Astrocyte of the spinal cord (primary cell): ENCODE measurements at regions not wholly inside any gene's neighbourhood (a gene's known extent, or its start where the extent isn't known, plus 50 kb on each side); places are given as distances from the start of the nearest gene placed in this dataset.

Experiments used
- DNase-seq: peaks from one replicate; pipeline ENCODE4 v3.0.0; 2011; ENCODE audit warnings: low read depth, low spot score
- H3K4me3 ChIP-seq: 2 replicates; pipeline ENCODE4 v1.5.1; 2011; ENCODE audit warnings: low read depth, mild to moderate bottlenecking, low read length, moderate library complexity
- in situ Hi-C: cut with HindIII; loops from 2 replicates; pipeline ENCODE4 v1.10.0; 2017; ENCODE audit warnings: low sequenced_read_pairs
- TF ChIP-seq, protein P1 (sequence below): IDR thresholded peaks from 2 replicates; pipeline ENCODE4 v1.5.1; 2012; ENCODE audit warnings: low read depth, mild to moderate bottlenecking, low read length, inconsistent platforms

DNA sequence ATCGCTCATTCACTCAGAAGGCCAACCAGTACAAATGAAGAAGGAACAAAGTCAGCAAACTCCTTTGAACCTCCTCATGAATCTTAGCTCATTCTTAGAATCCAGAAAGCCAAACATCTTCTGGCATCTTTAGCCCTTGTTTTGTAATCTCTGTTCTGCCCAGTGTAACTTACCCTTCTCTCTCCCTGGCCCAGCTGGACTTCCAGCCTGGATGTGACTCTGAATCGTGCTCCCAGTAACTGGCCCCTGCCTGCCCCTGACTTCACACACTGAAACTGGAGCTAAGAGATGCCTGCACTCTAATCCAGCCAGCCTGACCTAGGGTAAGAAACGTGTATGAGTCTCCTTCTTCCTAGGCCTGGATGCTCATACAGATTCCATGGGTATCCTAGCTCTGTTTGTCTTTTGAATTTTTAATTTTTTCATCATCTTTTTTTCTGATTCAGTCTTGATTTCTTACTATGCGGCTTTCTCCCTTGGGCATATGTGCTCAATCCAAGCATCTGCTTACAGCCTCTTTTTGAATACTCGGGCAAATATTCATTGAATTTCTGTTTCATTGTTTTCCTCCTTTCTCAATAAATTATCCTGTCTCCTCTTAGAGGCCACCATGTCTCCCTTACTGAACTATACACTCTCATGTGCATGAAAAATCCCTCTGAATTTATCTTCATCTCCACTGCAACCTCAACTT lies 845.6 kb upstream of the AUTS2 start:
- H3K4me3 ChIP-seq = no peak overlapping the region
- no peak for DNase-seq
- TF ChIP-seq, protein P1, sequence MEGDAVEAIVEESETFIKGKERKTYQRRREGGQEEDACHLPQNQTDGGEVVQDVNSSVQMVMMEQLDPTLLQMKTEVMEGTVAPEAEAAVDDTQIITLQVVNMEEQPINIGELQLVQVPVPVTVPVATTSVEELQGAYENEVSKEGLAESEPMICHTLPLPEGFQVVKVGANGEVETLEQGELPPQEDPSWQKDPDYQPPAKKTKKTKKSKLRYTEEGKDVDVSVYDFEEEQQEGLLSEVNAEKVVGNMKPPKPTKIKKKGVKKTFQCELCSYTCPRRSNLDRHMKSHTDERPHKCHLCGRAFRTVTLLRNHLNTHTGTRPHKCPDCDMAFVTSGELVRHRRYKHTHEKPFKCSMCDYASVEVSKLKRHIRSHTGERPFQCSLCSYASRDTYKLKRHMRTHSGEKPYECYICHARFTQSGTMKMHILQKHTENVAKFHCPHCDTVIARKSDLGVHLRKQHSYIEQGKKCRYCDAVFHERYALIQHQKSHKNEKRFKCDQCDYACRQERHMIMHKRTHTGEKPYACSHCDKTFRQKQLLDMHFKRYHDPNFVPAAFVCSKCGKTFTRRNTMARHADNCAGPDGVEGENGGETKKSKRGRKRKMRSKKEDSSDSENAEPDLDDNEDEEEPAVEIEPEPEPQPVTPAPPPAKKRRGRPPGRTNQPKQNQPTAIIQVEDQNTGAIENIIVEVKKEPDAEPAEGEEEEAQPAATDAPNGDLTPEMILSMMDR = no peak
- in situ Hi-C loops = no loop called here

DNA sequence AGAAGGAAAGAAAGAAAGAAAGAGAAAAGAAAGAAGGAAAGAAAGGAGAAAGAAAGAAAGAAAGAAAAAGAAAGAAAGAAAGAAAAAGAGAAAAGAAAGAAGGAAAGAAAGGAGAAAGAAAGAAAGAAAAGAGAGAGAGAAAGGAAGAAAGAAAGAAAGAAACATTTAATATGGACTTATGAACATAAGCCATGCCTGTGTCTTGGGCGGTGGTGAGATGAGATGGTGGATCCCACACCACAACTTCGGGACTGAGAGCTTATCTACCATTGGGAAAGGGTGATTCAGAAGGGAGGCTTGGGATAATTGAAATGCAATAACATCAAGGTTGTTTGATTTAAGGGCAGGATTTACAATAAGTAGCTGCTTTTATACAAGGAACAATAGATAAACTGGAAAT lies 843.9 kb upstream of the AUTS2 start:
- H3K4me3 ChIP-seq = no peak overlapping the region
- TF ChIP-seq, protein P1 = no peak
- in situ Hi-C loops = no loop called here
- DNase-seq = no peak

DNA sequence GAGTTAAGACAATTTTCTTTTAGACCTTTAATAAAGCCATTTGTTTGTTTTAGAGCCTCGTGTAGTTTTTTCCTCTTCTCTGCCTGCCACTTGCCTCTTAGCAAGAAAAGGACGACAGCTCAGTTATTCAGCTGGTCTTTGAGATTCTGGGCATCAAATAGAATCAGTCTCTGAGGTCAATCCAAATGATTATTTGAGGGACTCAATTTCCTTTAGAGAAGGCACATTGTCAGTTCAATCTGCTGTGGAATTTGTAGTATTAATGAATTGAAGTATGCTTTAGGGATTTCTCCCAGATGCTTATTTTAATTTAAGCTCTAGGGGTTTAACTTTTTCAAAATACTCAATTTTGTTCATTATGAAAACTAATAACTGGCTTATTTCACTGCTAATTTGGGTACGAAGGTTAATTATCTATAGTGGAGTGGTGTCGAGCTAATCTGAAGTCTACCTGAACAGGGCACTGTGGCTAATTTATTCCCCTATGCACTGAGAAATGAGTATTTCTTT lies 841.2 kb upstream of the AUTS2 start:
- no peak for DNase-seq
- in situ Hi-C loops = no loop called here
- TF ChIP-seq, protein P1 = no peak
- H3K4me3 ChIP-seq = no peak overlapping the region

DNA sequence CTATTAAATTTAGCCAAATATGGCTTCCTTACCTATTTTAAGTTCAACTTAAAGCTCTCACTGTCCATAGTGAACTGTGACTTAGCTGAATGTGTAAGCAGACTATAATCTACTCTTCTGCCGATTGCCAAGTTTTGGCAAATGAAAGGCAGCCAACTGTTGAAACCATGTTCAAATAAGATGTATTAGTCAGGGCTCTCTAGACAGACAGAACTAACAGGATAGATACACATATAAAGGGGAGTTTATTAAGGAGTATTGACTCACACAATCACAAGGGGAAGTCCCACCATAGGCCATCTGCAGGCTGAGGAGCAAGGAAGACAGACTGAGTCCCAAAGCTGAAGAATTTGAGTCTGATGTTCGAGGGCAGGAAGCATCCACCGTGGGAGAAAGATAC lies 837.7 kb upstream of the AUTS2 start:
- H3K4me3 ChIP-seq = no peak overlapping the region
- in situ Hi-C loops = no loop called here
- TF ChIP-seq, protein P1 = no peak
- no peak for DNase-seq

DNA sequence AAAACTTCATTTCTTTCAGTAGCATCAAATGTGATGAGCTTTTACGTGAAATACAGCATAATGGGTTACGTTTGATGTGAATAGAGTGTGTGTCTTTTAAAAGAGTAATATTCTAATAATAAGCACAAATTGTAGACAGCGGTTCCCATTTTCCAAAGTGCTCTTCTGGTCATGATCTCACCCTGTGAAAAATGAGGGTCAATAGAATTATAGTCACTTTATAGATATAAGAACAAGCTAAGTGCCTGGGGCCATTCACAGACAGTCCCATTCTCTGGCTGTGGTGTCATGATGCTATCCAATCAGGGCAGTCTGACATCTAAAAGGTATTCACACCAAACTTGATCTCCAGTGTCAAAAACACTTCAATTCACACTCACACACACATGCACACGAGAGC lies 830.8 kb upstream of the AUTS2 start:
- DNase-seq = no peak
- TF ChIP-seq, protein P1 = no peak
- in situ Hi-C loops = no loop called here
- H3K4me3 ChIP-seq = no peak overlapping the region

DNA sequence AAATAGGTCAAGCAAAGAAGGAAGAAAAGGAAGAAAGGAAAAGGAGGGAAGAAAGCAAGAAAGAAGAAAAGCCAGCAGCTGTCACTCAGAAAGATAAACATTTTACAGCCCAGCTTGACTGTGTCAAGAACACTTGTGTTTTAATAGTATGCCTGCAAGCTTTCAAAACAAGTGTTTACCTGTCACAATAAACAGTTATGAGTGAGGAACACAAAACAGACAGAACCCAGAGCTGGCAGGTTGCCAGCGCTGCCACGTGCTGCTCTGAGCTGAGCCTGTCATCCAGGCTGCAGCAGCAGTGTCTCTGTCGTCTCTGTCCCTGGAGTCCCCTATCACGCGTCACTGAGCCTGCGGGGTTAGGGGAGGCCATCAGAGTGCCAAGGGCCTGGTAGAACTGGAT lies 827.6 kb upstream of the AUTS2 start:
- in situ Hi-C loops = no loop called here
- H3K4me3 ChIP-seq = no peak overlapping the region
- TF ChIP-seq, protein P1 = no peak
- DNase-seq = no peak

DNA sequence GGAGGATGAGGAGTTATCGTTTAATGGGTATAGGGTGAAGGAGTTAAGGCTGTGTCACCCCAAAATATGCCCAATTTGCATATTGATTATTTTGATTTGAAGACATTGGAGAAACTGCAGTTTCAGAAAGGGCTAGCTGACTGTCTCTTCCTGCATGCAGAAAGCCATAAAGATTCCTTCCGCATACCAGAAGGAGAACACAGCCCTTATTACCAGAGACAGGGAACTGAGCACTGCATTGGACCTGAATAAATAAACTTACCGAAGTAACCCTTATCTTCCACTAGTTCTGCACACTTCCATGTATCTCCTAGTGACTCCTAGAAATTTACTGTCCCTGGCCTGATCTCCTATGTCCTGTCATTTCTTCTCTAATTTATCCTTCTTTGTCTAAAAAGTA lies 821.9 kb upstream of the AUTS2 start:
- in situ Hi-C loops = no loop called here
- H3K4me3 ChIP-seq = no peak overlapping the region
- TF ChIP-seq, protein P1 = no peak
- no peak for DNase-seq
